WTC11 (cell line): ENCODE measurements at regions not wholly inside any gene's neighbourhood (a gene's known extent, or its start where the extent isn't known, plus 50 kb on each side); places are given as distances from the start of the nearest gene placed in this dataset.

Experiments
- ATF2 ChIP-seq: sonication (generic); formaldehyde crosslinking; IDR thresholded peaks from 2 replicates; pipeline ENCODE4 v1.8.1; 2022; ENCODE audit warnings: low read depth, missing genetic modification reagents, borderline replicate concordance
- ATF6 ChIP-seq: sonication (generic); formaldehyde crosslinking; IDR thresholded peaks from 2 replicates; pipeline ENCODE4 v1.8.1; 2023; ENCODE audit warnings: mild to moderate bottlenecking, missing genetic modification reagents
- CTCF ChIP-seq: fragments of 200-600 bp; IDR thresholded peaks from 2 replicates; pipeline ENCODE4 v1.8.0; 2022; ENCODE audit warnings: antibody characterized with exemption
- E2F5 ChIP-seq: sonication (generic); formaldehyde crosslinking; IDR thresholded peaks from 2 replicates; pipeline ENCODE4 v1.8.1; 2022; ENCODE audit warnings: mild to moderate bottlenecking, moderate library complexity, missing genetic modification reagents
- FOXK1 ChIP-seq: sonication (generic); formaldehyde crosslinking; IDR thresholded peaks from 2 replicates; pipeline ENCODE4 v1.8.0; 2022; ENCODE audit warnings: mild to moderate bottlenecking, moderate library complexity, missing genetic modification reagents
- TCF7 ChIP-seq: sonication (generic); formaldehyde crosslinking; IDR thresholded peaks from 2 replicates; pipeline ENCODE4 v1.8.0; 2022; ENCODE audit warnings: mild to moderate bottlenecking, low read depth, missing genetic modification reagents, moderate library complexity
- ZBTB43 ChIP-seq: sonication (generic); formaldehyde crosslinking; IDR thresholded peaks from 2 replicates; pipeline ENCODE4 v1.8.1; 2023; ENCODE audit warnings: mild to moderate bottlenecking, missing genetic modification reagents

- TF ChIP-seq CTCF: no peak
- TF ChIP-seq ATF6 (CRISPR knock-in tag): no peak
- TF ChIP-seq E2F5 (CRISPR knock-in tag): no peak
- no peak for TF ChIP-seq ATF2 (CRISPR knock-in tag)
- no peak for TF ChIP-seq ZBTB43 (CRISPR knock-in tag)
- no peak for TF ChIP-seq FOXK1 (CRISPR knock-in tag)
- no peak for TF ChIP-seq TCF7 (CRISPR knock-in tag)
These were observed 354.5 kb upstream of the ANO5 start for GRCh38 chr11:21838427-21838826.
